GM23338 (cell line): ENCODE measurements at regions not wholly inside any gene's neighbourhood (a gene's known extent, or its start where the extent isn't known, plus 50 kb on each side); places are given as distances from the start of the nearest gene placed in this dataset.

ENCODE experiments used
- ATAC-seq: fragments of 200-7000 bp; cut with Tn5 transposase; 3 replicates; pipeline ENCODE4 v1.9.1; 2020
- DNase-seq: peaks from one replicate; pipeline ENCODE4 v3.0.0-alpha.2; 2015; ENCODE audit warnings: low spot score
- H2AFZ ChIP-seq: fragments of 200-600 bp; sonication (generic); 2 replicates; pipeline ENCODE4 v1.8.0; 2016; ENCODE audit warnings: antibody characterized with exemption, mild to moderate bottlenecking, moderate library complexity
- H3F3A ChIP-seq: fragments of 200-600 bp; sonication (generic); replicated peaks from 2 replicates; pipeline ENCODE4 v1.8.0; 2017; ENCODE audit warnings: antibody characterized with exemption, mixed run types, low read depth
- H3K27ac ChIP-seq: fragments of 200-600 bp; sonication (generic); 2 replicates; pipeline ENCODE4 v1.6.1; 2016; ENCODE audit warnings: low read depth
- H3K27me3 ChIP-seq: fragments of 200-600 bp; sonication (generic); 2 replicates; pipeline ENCODE4 v1.8.0; 2016; ENCODE audit warnings: mild to moderate bottlenecking, mixed run types, moderate library complexity; ENCODE audit not compliant: insufficient read depth
- H3K36me3 ChIP-seq: fragments of 200-600 bp; sonication (generic); 2 replicates; pipeline ENCODE4 v1.8.0; 2016; ENCODE audit warnings: mild to moderate bottlenecking; ENCODE audit not compliant: insufficient read depth
- H3K4me1 ChIP-seq: fragments of 200-600 bp; sonication (generic); 2 replicates; pipeline ENCODE4 v1.8.0; 2016; ENCODE audit warnings: mild to moderate bottlenecking, moderate library complexity; ENCODE audit not compliant: insufficient read depth
- H3K4me2 ChIP-seq: fragments of 200-600 bp; sonication (generic); 2 replicates; pipeline ENCODE4 v1.7.1; 2017; ENCODE audit warnings: mixed run types
- H3K4me3 ChIP-seq: fragments of 200-600 bp; sonication (generic); 2 replicates; pipeline ENCODE4 v1.6.1; 2016; ENCODE audit warnings: mixed run types
- H3K79me2 ChIP-seq: fragments of 200-600 bp; sonication (generic); replicated peaks from 2 replicates; pipeline ENCODE4 v1.8.0; 2017; ENCODE audit warnings: mild to moderate bottlenecking; ENCODE audit not compliant: insufficient read depth
- H3K9me2 ChIP-seq: fragments of 200-600 bp; sonication (generic); 2 replicates; pipeline ENCODE4 v1.8.0; 2017; ENCODE audit not compliant: insufficient read depth
- H4K20me1 ChIP-seq: fragments of 200-600 bp; sonication (generic); replicated peaks from 2 replicates; pipeline ENCODE4 v1.8.0; 2017; ENCODE audit warnings: mild to moderate bottlenecking; ENCODE audit not compliant: insufficient read depth
- H3K27ac Mint-ChIP-seq: 2 replicates; pipeline ENCODE4 v1.8.0; 2020; ENCODE audit warnings: inconsistent platforms, mild to moderate bottlenecking, moderate library complexity, mixed read lengths
- H3K27me3 Mint-ChIP-seq: 3 replicates; pipeline ENCODE4 v1.8.0; 2022; ENCODE audit warnings: low read depth, mild to moderate bottlenecking, moderate library complexity, mixed read lengths, inconsistent platforms; ENCODE audit not compliant: insufficient read depth, poor library complexity
- H3K36me3 Mint-ChIP-seq: 3 replicates; pipeline ENCODE4 v1.8.0; 2021; ENCODE audit warnings: low read depth, mild to moderate bottlenecking, inconsistent platforms, moderate library complexity, mixed read lengths
- H3K4me1 Mint-ChIP-seq: 3 replicates; pipeline ENCODE4 v1.8.0; 2020; ENCODE audit warnings: mild to moderate bottlenecking, inconsistent platforms, mixed read lengths
- H3K4me3 Mint-ChIP-seq: 3 replicates; pipeline ENCODE4 v1.8.0; 2021; ENCODE audit warnings: moderate library complexity, mild to moderate bottlenecking, inconsistent platforms, mixed read lengths
- H3K9me3 Mint-ChIP-seq: 3 replicates; pipeline ENCODE4 v1.8.0; 2020; ENCODE audit warnings: moderate library complexity, mild to moderate bottlenecking, inconsistent platforms, mixed read lengths
- CREB1 ChIP-seq: fragments of 250-450 bp; sonication (Bioruptor Pico); IDR thresholded peaks from 2 replicates; pipeline ENCODE4 v1.5.0; 2020; ENCODE audit warnings: low read depth, mild to moderate bottlenecking, moderate library complexity
- EZH2 ChIP-seq: fragments of 200-600 bp; sonication (generic); IDR thresholded peaks from one replicate; pipeline ENCODE4 v1.8.0; 2017; ENCODE audit warnings: antibody characterized with exemption, mild to moderate bottlenecking, low read depth; ENCODE audit not compliant: unreplicated experiment
- EZH2phosphoT487 ChIP-seq: fragments of 200-600 bp; sonication (generic); IDR thresholded peaks from one replicate; pipeline ENCODE4 v1.8.1; 2018; ENCODE audit warnings: antibody characterized with exemption; ENCODE audit not compliant: unreplicated experiment
- JUNB ChIP-seq: IDR thresholded peaks from one replicate; pipeline ENCODE4 v1.6.1; 2016; ENCODE audit warnings: antibody characterized with exemption; ENCODE audit not compliant: unreplicated experiment
- NANOG ChIP-seq: IDR thresholded peaks from 2 replicates; pipeline ENCODE4 v1.6.1; 2016; ENCODE audit warnings: antibody characterized with exemption, borderline replicate concordance
- POLR2AphosphoS5 ChIP-seq: IDR thresholded peaks from 2 replicates; pipeline ENCODE4 v1.6.1; 2016; ENCODE audit warnings: antibody characterized with exemption, low read depth
- STAT1 ChIP-seq: IDR thresholded peaks from one replicate; pipeline ENCODE4 v1.6.1; 2016; ENCODE audit warnings: antibody characterized with exemption; ENCODE audit not compliant: unreplicated experiment
- ZNF114 ChIP-seq: fragments of 250-450 bp; sonication (Bioruptor Pico); IDR thresholded peaks from 2 replicates; pipeline ENCODE4 v1.5.0; 2020; ENCODE audit warnings: mild to moderate bottlenecking, moderate library complexity
- ZNF331 ChIP-seq: fragments of 250-450 bp; sonication (Bioruptor Pico); IDR thresholded peaks from 2 replicates; pipeline ENCODE4 v1.5.0; 2020; ENCODE audit warnings: low read depth, mild to moderate bottlenecking, moderate library complexity
- TF ChIP-seq, protein P1 (sequence below): fragments of 250-450 bp; sonication (Bioruptor Pico); IDR thresholded peaks from 2 replicates; pipeline ENCODE4 v1.5.0; 2020; ENCODE audit warnings: mild to moderate bottlenecking, moderate library complexity
- TF ChIP-seq, protein P2 (sequence below): IDR thresholded peaks from 2 replicates; pipeline ENCODE4 v1.6.1; 2016; ENCODE audit warnings: antibody characterized with exemption
- TF ChIP-seq, protein P3 (sequence below): IDR thresholded peaks from one replicate; pipeline ENCODE4 v1.6.1; 2018; ENCODE audit warnings: antibody characterized with exemption; ENCODE audit not compliant: unreplicated experiment
- TF ChIP-seq, protein P4 (sequence below), 2 experiments: fragments of 200-600 bp in 1 of 2; sonication (generic) in 1 of 2; conservative IDR thresholded peaks; 2 replicates each; pipeline versions ENCODE4 v1.5.1 to v1.6.1; 2016 to 2017; ENCODE audit warnings: antibody characterized with exemption in 2 of 2, low read depth in 2 of 2, mild to moderate bottlenecking in 2 of 2, moderate library complexity in 1 of 2

DNA sequence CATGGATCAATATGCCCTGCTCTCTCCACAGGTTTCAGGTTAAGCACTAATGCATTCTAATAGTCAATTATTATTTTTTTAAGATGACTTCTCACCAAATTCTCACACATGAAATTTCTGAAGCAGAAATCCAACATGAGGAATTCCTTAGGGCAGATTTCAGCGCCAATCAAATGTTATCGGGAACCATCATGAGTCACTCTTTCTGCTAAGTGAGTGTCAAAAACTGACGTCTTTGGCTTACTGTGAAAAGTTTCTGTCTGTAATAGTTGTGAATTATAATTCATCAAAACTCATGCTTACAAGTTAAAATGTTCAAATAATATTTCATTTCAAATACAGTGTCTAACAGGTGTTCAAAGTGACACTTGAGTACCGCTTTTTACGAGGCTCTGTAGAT lies 1038.6 kb downstream of the SOCS6 start:
- TF ChIP-seq, protein P1, sequence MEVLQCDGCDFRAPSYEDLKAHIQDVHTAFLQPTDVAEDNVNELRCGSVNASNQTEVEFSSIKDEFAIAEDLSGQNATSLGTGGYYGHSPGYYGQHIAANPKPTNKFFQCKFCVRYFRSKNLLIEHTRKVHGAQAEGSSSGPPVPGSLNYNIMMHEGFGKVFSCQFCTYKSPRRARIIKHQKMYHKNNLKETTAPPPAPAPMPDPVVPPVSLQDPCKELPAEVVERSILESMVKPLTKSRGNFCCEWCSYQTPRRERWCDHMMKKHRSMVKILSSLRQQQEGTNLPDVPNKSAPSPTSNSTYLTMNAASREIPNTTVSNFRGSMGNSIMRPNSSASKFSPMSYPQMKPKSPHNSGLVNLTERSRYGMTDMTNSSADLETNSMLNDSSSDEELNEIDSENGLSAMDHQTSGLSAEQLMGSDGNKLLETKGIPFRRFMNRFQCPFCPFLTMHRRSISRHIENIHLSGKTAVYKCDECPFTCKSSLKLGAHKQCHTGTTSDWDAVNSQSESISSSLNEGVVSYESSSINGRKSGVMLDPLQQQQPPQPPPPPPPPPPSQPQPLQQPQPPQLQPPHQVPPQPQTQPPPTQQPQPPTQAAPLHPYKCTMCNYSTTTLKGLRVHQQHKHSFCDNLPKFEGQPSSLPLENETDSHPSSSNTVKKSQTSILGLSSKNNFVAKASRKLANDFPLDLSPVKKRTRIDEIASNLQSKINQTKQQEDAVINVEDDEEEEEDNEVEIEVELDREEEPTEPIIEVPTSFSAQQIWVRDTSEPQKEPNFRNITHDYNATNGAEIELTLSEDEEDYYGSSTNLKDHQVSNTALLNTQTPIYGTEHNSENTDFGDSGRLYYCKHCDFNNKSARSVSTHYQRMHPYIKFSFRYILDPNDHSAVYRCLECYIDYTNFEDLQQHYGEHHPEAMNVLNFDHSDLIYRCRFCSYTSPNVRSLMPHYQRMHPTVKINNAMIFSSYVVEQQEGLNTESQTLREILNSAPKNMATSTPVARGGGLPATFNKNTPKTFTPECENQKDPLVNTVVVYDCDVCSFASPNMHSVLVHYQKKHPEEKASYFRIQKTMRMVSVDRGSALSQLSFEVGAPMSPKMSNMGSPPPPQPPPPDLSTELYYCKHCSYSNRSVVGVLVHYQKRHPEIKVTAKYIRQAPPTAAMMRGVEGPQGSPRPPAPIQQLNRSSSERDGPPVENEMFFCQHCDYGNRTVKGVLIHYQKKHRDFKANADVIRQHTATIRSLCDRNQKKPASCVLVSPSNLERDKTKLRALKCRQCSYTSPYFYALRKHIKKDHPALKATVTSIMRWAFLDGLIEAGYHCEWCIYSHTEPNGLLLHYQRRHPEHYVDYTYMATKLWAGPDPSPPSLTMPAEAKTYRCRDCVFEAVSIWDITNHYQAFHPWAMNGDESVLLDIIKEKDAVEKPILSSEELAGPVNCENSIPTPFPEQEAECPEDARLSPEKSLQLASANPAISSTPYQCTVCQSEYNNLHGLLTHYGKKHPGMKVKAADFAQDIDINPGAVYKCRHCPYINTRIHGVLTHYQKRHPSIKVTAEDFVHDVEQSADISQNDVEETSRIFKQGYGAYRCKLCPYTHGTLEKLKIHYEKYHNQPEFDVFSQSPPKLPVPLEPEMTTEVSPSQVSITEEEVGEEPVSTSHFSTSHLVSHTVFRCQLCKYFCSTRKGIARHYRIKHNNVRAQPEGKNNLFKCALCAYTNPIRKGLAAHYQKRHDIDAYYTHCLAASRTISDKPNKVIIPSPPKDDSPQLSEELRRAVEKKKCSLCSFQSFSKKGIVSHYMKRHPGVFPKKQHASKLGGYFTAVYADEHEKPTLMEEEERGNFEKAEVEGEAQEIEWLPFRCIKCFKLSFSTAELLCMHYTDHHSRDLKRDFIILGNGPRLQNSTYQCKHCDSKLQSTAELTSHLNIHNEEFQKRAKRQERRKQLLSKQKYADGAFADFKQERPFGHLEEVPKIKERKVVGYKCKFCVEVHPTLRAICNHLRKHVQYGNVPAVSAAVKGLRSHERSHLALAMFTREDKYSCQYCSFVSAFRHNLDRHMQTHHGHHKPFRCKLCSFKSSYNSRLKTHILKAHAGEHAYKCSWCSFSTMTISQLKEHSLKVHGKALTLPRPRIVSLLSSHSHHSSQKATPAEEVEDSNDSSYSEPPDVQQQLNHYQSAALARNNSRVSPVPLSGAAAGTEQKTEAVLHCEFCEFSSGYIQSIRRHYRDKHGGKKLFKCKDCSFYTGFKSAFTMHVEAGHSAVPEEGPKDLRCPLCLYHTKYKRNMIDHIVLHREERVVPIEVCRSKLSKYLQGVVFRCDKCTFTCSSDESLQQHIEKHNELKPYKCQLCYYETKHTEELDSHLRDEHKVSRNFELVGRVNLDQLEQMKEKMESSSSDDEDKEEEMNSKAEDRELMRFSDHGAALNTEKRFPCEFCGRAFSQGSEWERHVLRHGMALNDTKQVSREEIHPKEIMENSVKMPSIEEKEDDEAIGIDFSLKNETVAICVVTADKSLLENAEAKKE (CRISPR knock-in tag), result no peak
- TF ChIP-seq, protein P2, sequence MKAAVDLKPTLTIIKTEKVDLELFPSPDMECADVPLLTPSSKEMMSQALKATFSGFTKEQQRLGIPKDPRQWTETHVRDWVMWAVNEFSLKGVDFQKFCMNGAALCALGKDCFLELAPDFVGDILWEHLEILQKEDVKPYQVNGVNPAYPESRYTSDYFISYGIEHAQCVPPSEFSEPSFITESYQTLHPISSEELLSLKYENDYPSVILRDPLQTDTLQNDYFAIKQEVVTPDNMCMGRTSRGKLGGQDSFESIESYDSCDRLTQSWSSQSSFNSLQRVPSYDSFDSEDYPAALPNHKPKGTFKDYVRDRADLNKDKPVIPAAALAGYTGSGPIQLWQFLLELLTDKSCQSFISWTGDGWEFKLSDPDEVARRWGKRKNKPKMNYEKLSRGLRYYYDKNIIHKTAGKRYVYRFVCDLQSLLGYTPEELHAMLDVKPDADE, result no peak
- TF ChIP-seq STAT1 (no peak), NANOG (no peak), EZH2phosphoT487 (no peak), ZNF331 (no peak), POLR2AphosphoS5 (no peak), ZNF114 (CRISPR knock-in tag) (no peak), EZH2 (no peak), JUNB (no peak), CREB1 (CRISPR knock-in tag) (no peak)
- TF ChIP-seq, protein P3, sequence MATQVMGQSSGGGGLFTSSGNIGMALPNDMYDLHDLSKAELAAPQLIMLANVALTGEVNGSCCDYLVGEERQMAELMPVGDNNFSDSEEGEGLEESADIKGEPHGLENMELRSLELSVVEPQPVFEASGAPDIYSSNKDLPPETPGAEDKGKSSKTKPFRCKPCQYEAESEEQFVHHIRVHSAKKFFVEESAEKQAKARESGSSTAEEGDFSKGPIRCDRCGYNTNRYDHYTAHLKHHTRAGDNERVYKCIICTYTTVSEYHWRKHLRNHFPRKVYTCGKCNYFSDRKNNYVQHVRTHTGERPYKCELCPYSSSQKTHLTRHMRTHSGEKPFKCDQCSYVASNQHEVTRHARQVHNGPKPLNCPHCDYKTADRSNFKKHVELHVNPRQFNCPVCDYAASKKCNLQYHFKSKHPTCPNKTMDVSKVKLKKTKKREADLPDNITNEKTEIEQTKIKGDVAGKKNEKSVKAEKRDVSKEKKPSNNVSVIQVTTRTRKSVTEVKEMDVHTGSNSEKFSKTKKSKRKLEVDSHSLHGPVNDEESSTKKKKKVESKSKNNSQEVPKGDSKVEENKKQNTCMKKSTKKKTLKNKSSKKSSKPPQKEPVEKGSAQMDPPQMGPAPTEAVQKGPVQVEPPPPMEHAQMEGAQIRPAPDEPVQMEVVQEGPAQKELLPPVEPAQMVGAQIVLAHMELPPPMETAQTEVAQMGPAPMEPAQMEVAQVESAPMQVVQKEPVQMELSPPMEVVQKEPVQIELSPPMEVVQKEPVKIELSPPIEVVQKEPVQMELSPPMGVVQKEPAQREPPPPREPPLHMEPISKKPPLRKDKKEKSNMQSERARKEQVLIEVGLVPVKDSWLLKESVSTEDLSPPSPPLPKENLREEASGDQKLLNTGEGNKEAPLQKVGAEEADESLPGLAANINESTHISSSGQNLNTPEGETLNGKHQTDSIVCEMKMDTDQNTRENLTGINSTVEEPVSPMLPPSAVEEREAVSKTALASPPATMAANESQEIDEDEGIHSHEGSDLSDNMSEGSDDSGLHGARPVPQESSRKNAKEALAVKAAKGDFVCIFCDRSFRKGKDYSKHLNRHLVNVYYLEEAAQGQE, result no peak
- TF ChIP-seq, protein P4, sequence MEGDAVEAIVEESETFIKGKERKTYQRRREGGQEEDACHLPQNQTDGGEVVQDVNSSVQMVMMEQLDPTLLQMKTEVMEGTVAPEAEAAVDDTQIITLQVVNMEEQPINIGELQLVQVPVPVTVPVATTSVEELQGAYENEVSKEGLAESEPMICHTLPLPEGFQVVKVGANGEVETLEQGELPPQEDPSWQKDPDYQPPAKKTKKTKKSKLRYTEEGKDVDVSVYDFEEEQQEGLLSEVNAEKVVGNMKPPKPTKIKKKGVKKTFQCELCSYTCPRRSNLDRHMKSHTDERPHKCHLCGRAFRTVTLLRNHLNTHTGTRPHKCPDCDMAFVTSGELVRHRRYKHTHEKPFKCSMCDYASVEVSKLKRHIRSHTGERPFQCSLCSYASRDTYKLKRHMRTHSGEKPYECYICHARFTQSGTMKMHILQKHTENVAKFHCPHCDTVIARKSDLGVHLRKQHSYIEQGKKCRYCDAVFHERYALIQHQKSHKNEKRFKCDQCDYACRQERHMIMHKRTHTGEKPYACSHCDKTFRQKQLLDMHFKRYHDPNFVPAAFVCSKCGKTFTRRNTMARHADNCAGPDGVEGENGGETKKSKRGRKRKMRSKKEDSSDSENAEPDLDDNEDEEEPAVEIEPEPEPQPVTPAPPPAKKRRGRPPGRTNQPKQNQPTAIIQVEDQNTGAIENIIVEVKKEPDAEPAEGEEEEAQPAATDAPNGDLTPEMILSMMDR (conservative IDR thresholded peaks at IDR 0.05; ENCODE audit: low read depth in 2 of 2), result no peak
- Histone ChIP-seq H2AFZ (no peak overlapping the region), H3K36me3 (peaks cover 27% of the 10 kb centered on the region), H3K27me3 (no peaks in the 10 kb centered on the region), H3K79me2 (no peaks in the 10 kb centered on the region), H3K4me3 (no peak overlapping the region), H4K20me1 (no peaks in the 10 kb centered on the region), H3F3A (no peaks in the 10 kb centered on the region), H3K4me1 (no peaks in the 10 kb centered on the region), H3K27ac (no peak overlapping the region), H3K9me2 (no peaks in the 10 kb centered on the region), H3K4me2 (no peak overlapping the region)
- Mint-ChIP-seq H3K36me3 (peaks cover 34% of the 10 kb centered on the region), H3K27me3 (no peaks in the 10 kb centered on the region), H3K9me3 (peaks cover 93% of the 10 kb centered on the region), H3K4me3 (no peak overlapping the region), H3K27ac (no peak overlapping the region), H3K4me1 (no peaks in the 10 kb centered on the region)
- no peak for ATAC-seq
- no peak for DNase-seq
